GM23338 (cell line): ENCODE measurements at regions not wholly inside any gene's neighbourhood (a gene's known extent, or its start where the extent isn't known, plus 50 kb on each side); places are given as distances from the start of the nearest gene placed in this dataset.

ENCODE experiments used
- ATAC-seq: fragments of 200-7000 bp; cut with Tn5 transposase; 3 replicates; pipeline ENCODE4 v1.9.1; 2020
- DNase-seq: peaks from one replicate; pipeline ENCODE4 v3.0.0-alpha.2; 2015; ENCODE audit warnings: low spot score
- H2AFZ ChIP-seq: fragments of 200-600 bp; sonication (generic); 2 replicates; pipeline ENCODE4 v1.8.0; 2016; ENCODE audit warnings: antibody characterized with exemption, mild to moderate bottlenecking, moderate library complexity
- H3F3A ChIP-seq: fragments of 200-600 bp; sonication (generic); replicated peaks from 2 replicates; pipeline ENCODE4 v1.8.0; 2017; ENCODE audit warnings: antibody characterized with exemption, mixed run types, low read depth
- H3K27ac ChIP-seq: fragments of 200-600 bp; sonication (generic); 2 replicates; pipeline ENCODE4 v1.6.1; 2016; ENCODE audit warnings: low read depth
- H3K27me3 ChIP-seq: fragments of 200-600 bp; sonication (generic); 2 replicates; pipeline ENCODE4 v1.8.0; 2016; ENCODE audit warnings: mild to moderate bottlenecking, mixed run types, moderate library complexity; ENCODE audit not compliant: insufficient read depth
- H3K36me3 ChIP-seq: fragments of 200-600 bp; sonication (generic); 2 replicates; pipeline ENCODE4 v1.8.0; 2016; ENCODE audit warnings: mild to moderate bottlenecking; ENCODE audit not compliant: insufficient read depth
- H3K4me1 ChIP-seq: fragments of 200-600 bp; sonication (generic); 2 replicates; pipeline ENCODE4 v1.8.0; 2016; ENCODE audit warnings: mild to moderate bottlenecking, moderate library complexity; ENCODE audit not compliant: insufficient read depth
- H3K4me2 ChIP-seq: fragments of 200-600 bp; sonication (generic); 2 replicates; pipeline ENCODE4 v1.7.1; 2017; ENCODE audit warnings: mixed run types
- H3K4me3 ChIP-seq: fragments of 200-600 bp; sonication (generic); 2 replicates; pipeline ENCODE4 v1.6.1; 2016; ENCODE audit warnings: mixed run types
- H3K79me2 ChIP-seq: fragments of 200-600 bp; sonication (generic); replicated peaks from 2 replicates; pipeline ENCODE4 v1.8.0; 2017; ENCODE audit warnings: mild to moderate bottlenecking; ENCODE audit not compliant: insufficient read depth
- H3K9me2 ChIP-seq: fragments of 200-600 bp; sonication (generic); 2 replicates; pipeline ENCODE4 v1.8.0; 2017; ENCODE audit not compliant: insufficient read depth
- H4K20me1 ChIP-seq: fragments of 200-600 bp; sonication (generic); replicated peaks from 2 replicates; pipeline ENCODE4 v1.8.0; 2017; ENCODE audit warnings: mild to moderate bottlenecking; ENCODE audit not compliant: insufficient read depth
- H3K27ac Mint-ChIP-seq: 2 replicates; pipeline ENCODE4 v1.8.0; 2020; ENCODE audit warnings: inconsistent platforms, mild to moderate bottlenecking, moderate library complexity, mixed read lengths
- H3K27me3 Mint-ChIP-seq: 3 replicates; pipeline ENCODE4 v1.8.0; 2022; ENCODE audit warnings: low read depth, mild to moderate bottlenecking, moderate library complexity, mixed read lengths, inconsistent platforms; ENCODE audit not compliant: insufficient read depth, poor library complexity
- H3K36me3 Mint-ChIP-seq: 3 replicates; pipeline ENCODE4 v1.8.0; 2021; ENCODE audit warnings: low read depth, mild to moderate bottlenecking, inconsistent platforms, moderate library complexity, mixed read lengths
- H3K4me1 Mint-ChIP-seq: 3 replicates; pipeline ENCODE4 v1.8.0; 2020; ENCODE audit warnings: mild to moderate bottlenecking, inconsistent platforms, mixed read lengths
- H3K4me3 Mint-ChIP-seq: 3 replicates; pipeline ENCODE4 v1.8.0; 2021; ENCODE audit warnings: moderate library complexity, mild to moderate bottlenecking, inconsistent platforms, mixed read lengths
- H3K9me3 Mint-ChIP-seq: 3 replicates; pipeline ENCODE4 v1.8.0; 2020; ENCODE audit warnings: moderate library complexity, mild to moderate bottlenecking, inconsistent platforms, mixed read lengths
- EZH2phosphoT487 ChIP-seq: fragments of 200-600 bp; sonication (generic); IDR thresholded peaks from one replicate; pipeline ENCODE4 v1.8.1; 2018; ENCODE audit warnings: antibody characterized with exemption; ENCODE audit not compliant: unreplicated experiment
- JUNB ChIP-seq: IDR thresholded peaks from one replicate; pipeline ENCODE4 v1.6.1; 2016; ENCODE audit warnings: antibody characterized with exemption; ENCODE audit not compliant: unreplicated experiment
- NANOG ChIP-seq: IDR thresholded peaks from 2 replicates; pipeline ENCODE4 v1.6.1; 2016; ENCODE audit warnings: antibody characterized with exemption, borderline replicate concordance
- TF ChIP-seq, protein P1 (sequence below): fragments of 250-450 bp; sonication (Bioruptor Pico); IDR thresholded peaks from 2 replicates; pipeline ENCODE4 v1.5.0; 2020; ENCODE audit warnings: mild to moderate bottlenecking, moderate library complexity
- TF ChIP-seq, protein P2 (sequence below): IDR thresholded peaks from one replicate; pipeline ENCODE4 v1.6.1; 2018; ENCODE audit warnings: antibody characterized with exemption; ENCODE audit not compliant: unreplicated experiment

DNA sequence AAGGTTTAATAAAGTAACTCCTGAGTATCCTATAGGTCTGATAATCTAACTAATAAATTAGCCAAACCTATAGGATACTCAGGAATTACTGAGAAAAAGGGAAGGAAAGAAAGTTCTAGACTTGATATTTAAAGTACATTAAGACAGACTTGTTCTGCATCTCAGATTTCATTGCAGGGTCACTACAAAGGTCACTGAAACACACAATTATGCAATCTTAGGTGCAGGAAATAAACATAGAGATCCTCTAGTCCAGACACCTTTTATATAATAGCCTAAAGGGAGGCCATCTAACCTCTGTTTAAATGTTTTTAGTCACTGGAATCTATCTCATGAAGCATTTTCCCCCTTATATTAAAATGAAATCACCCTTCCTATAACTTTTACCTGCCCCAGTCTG lies 1215.7 kb downstream of the MAT2B start:
- Histone ChIP-seq H3K36me3 (no peaks in the 10 kb centered on the region), H3K4me3 (no peak overlapping the region), H3F3A (no peaks in the 10 kb centered on the region), H3K79me2 (no peaks in the 10 kb centered on the region), H3K27me3 (no peaks in the 10 kb centered on the region), H4K20me1 (no peaks in the 10 kb centered on the region), H2AFZ (no peak overlapping the region), H3K4me2 (no peak overlapping the region), H3K9me2 (no peaks in the 10 kb centered on the region), H3K27ac (no peak overlapping the region), H3K4me1 (no peaks in the 10 kb centered on the region)
- no peak for DNase-seq
- no peak for ATAC-seq
- Mint-ChIP-seq H3K4me1 (no peaks in the 10 kb centered on the region), H3K27me3 (no peaks in the 10 kb centered on the region), H3K27ac (no peak overlapping the region), H3K9me3 (no peaks in the 10 kb centered on the region; the same call in 2 of the 3 replicates), H3K4me3 (no peak overlapping the region), H3K36me3 (no peaks in the 10 kb centered on the region)
- TF ChIP-seq JUNB (no peak), EZH2phosphoT487 (no peak), NANOG (no peak)
- TF ChIP-seq, protein P1, sequence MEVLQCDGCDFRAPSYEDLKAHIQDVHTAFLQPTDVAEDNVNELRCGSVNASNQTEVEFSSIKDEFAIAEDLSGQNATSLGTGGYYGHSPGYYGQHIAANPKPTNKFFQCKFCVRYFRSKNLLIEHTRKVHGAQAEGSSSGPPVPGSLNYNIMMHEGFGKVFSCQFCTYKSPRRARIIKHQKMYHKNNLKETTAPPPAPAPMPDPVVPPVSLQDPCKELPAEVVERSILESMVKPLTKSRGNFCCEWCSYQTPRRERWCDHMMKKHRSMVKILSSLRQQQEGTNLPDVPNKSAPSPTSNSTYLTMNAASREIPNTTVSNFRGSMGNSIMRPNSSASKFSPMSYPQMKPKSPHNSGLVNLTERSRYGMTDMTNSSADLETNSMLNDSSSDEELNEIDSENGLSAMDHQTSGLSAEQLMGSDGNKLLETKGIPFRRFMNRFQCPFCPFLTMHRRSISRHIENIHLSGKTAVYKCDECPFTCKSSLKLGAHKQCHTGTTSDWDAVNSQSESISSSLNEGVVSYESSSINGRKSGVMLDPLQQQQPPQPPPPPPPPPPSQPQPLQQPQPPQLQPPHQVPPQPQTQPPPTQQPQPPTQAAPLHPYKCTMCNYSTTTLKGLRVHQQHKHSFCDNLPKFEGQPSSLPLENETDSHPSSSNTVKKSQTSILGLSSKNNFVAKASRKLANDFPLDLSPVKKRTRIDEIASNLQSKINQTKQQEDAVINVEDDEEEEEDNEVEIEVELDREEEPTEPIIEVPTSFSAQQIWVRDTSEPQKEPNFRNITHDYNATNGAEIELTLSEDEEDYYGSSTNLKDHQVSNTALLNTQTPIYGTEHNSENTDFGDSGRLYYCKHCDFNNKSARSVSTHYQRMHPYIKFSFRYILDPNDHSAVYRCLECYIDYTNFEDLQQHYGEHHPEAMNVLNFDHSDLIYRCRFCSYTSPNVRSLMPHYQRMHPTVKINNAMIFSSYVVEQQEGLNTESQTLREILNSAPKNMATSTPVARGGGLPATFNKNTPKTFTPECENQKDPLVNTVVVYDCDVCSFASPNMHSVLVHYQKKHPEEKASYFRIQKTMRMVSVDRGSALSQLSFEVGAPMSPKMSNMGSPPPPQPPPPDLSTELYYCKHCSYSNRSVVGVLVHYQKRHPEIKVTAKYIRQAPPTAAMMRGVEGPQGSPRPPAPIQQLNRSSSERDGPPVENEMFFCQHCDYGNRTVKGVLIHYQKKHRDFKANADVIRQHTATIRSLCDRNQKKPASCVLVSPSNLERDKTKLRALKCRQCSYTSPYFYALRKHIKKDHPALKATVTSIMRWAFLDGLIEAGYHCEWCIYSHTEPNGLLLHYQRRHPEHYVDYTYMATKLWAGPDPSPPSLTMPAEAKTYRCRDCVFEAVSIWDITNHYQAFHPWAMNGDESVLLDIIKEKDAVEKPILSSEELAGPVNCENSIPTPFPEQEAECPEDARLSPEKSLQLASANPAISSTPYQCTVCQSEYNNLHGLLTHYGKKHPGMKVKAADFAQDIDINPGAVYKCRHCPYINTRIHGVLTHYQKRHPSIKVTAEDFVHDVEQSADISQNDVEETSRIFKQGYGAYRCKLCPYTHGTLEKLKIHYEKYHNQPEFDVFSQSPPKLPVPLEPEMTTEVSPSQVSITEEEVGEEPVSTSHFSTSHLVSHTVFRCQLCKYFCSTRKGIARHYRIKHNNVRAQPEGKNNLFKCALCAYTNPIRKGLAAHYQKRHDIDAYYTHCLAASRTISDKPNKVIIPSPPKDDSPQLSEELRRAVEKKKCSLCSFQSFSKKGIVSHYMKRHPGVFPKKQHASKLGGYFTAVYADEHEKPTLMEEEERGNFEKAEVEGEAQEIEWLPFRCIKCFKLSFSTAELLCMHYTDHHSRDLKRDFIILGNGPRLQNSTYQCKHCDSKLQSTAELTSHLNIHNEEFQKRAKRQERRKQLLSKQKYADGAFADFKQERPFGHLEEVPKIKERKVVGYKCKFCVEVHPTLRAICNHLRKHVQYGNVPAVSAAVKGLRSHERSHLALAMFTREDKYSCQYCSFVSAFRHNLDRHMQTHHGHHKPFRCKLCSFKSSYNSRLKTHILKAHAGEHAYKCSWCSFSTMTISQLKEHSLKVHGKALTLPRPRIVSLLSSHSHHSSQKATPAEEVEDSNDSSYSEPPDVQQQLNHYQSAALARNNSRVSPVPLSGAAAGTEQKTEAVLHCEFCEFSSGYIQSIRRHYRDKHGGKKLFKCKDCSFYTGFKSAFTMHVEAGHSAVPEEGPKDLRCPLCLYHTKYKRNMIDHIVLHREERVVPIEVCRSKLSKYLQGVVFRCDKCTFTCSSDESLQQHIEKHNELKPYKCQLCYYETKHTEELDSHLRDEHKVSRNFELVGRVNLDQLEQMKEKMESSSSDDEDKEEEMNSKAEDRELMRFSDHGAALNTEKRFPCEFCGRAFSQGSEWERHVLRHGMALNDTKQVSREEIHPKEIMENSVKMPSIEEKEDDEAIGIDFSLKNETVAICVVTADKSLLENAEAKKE, result no peak
- TF ChIP-seq, protein P2, sequence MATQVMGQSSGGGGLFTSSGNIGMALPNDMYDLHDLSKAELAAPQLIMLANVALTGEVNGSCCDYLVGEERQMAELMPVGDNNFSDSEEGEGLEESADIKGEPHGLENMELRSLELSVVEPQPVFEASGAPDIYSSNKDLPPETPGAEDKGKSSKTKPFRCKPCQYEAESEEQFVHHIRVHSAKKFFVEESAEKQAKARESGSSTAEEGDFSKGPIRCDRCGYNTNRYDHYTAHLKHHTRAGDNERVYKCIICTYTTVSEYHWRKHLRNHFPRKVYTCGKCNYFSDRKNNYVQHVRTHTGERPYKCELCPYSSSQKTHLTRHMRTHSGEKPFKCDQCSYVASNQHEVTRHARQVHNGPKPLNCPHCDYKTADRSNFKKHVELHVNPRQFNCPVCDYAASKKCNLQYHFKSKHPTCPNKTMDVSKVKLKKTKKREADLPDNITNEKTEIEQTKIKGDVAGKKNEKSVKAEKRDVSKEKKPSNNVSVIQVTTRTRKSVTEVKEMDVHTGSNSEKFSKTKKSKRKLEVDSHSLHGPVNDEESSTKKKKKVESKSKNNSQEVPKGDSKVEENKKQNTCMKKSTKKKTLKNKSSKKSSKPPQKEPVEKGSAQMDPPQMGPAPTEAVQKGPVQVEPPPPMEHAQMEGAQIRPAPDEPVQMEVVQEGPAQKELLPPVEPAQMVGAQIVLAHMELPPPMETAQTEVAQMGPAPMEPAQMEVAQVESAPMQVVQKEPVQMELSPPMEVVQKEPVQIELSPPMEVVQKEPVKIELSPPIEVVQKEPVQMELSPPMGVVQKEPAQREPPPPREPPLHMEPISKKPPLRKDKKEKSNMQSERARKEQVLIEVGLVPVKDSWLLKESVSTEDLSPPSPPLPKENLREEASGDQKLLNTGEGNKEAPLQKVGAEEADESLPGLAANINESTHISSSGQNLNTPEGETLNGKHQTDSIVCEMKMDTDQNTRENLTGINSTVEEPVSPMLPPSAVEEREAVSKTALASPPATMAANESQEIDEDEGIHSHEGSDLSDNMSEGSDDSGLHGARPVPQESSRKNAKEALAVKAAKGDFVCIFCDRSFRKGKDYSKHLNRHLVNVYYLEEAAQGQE, result no peak
